ENCODE measurements at regions not wholly inside any gene's neighbourhood (a gene's known extent, or its start where the extent isn't known, plus 50 kb on each side); places are given as distances from the start of the nearest gene placed in this dataset.

DNA sequence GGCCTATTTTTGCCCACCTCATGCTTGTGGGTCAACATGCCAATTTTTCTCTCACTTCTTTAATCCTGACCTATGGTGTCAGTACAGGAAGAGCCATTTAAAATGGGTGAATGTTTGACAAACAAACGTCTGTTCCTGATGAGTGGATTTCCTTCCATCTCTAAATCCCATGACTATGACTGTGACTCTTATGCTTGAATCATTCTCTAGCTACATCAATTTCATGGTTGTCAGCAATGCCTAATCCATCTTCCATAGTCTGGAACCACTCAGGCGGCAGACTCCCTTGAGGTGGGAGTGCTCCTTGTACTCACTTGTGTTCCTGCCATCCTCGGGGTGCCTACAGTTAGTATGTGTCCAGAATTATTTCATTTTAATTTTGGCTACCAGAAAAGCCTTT, 194.9 kb upstream of the RPS6KA3 start:
- TF ChIP-seq, protein P1, sequence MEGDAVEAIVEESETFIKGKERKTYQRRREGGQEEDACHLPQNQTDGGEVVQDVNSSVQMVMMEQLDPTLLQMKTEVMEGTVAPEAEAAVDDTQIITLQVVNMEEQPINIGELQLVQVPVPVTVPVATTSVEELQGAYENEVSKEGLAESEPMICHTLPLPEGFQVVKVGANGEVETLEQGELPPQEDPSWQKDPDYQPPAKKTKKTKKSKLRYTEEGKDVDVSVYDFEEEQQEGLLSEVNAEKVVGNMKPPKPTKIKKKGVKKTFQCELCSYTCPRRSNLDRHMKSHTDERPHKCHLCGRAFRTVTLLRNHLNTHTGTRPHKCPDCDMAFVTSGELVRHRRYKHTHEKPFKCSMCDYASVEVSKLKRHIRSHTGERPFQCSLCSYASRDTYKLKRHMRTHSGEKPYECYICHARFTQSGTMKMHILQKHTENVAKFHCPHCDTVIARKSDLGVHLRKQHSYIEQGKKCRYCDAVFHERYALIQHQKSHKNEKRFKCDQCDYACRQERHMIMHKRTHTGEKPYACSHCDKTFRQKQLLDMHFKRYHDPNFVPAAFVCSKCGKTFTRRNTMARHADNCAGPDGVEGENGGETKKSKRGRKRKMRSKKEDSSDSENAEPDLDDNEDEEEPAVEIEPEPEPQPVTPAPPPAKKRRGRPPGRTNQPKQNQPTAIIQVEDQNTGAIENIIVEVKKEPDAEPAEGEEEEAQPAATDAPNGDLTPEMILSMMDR (IDR thresholded peaks at IDR 0.05; ENCODE audit: insufficient read depth, low read depth, low read length), result no peak
- no peak for TF ChIP-seq EZH2 (IDR thresholded peaks at IDR 0.05; ENCODE audit: insufficient read depth, low read length)

Data from astrocyte (in vitro differentiated cells and primary cell).